GM11168 (cell line): ENCODE measurements at regions not wholly inside any gene's neighbourhood (a gene's known extent, or its start where the extent isn't known, plus 50 kb on each side); places are given as distances from the start of the nearest gene placed in this dataset.

ENCODE experiments used
- in situ Hi-C: fragments of 300-500 bp; cut with MboI; formaldehyde crosslinking; loops from one replicate; pipeline ENCODE4 v1.12.0; 2022; ENCODE audit warnings: low sequenced_read_pairs; ENCODE audit not compliant: unreplicated experiment

GRCh38 chr11:28730889-28731288 is 622.7 kb downstream of the METTL15 start:
- in situ Hi-C loops = no loop called here

- in situ Hi-C loops = no loop called here
Measured at GRCh38 chr11:28730336-28730735, 622.1 kb downstream of the METTL15 start.

- in situ Hi-C loops = no loop called here
Measured at GRCh38 chr11:28729339-28729738, 621.2 kb downstream of the METTL15 start.

- in situ Hi-C loops = no loop called here
Measured at GRCh38 chr11:28728666-28729065, 620.5 kb downstream of the METTL15 start.

- in situ Hi-C loops = no loop called here
Measured at GRCh38 chr11:28727254-28727653, 619.1 kb downstream of the METTL15 start.

GRCh38 chr11:28726432-28726831 is 618.2 kb downstream of the METTL15 start:
- in situ Hi-C loops = no loop called here

- in situ Hi-C loops = no loop called here
Measured at GRCh38 chr11:28715726-28716125, 607.5 kb downstream of the METTL15 start.

- in situ Hi-C loops = no loop called here
Measured at GRCh38 chr11:28713850-28714249, 605.7 kb downstream of the METTL15 start.

GRCh38 chr11:28708075-28708474 is 599.9 kb downstream of the METTL15 start:
- in situ Hi-C loops = no loop called here

- in situ Hi-C loops = no loop called here
Measured at GRCh38 chr11:28704801-28705200, 596.6 kb downstream of the METTL15 start.

GRCh38 chr11:28703371-28703770 is 595.2 kb downstream of the METTL15 start:
- in situ Hi-C loops = no loop called here

- in situ Hi-C loops = no loop called here
Measured at GRCh38 chr11:28702871-28703270, 594.7 kb downstream of the METTL15 start.

- in situ Hi-C loops = no loop called here
Measured at GRCh38 chr11:28702450-28702790, 594.2 kb downstream of the METTL15 start.

- in situ Hi-C loops = no loop called here
Measured at GRCh38 chr11:28701760-28702449, 593.7 kb downstream of the METTL15 start.

GRCh38 chr11:28699701-28700100 is 591.5 kb downstream of the METTL15 start:
- in situ Hi-C loops = no loop called here

- in situ Hi-C loops = no loop called here
Measured at GRCh38 chr11:28697920-28698827, 590.0 kb downstream of the METTL15 start.

GRCh38 chr11:28696591-28696990 is 588.4 kb downstream of the METTL15 start:
- in situ Hi-C loops = no loop called here

GRCh38 chr11:28690746-28691145 is 582.6 kb downstream of the METTL15 start:
- in situ Hi-C loops = no loop called here

GRCh38 chr11:28684011-28684586 is 575.9 kb downstream of the METTL15 start:
- in situ Hi-C loops = no loop called here

- in situ Hi-C loops = no loop called here
Measured at GRCh38 chr11:28679795-28680468, 571.7 kb downstream of the METTL15 start.

GRCh38 chr11:28677721-28678120 is 569.5 kb downstream of the METTL15 start:
- in situ Hi-C loops = no loop called here
